ENCODE measurements at regions not wholly inside any gene's neighbourhood (a gene's known extent, or its start where the extent isn't known, plus 50 kb on each side); places are given as distances from the start of the nearest gene placed in this dataset.
A peak's percentile ranks its signal among the peaks of the same experiment; 100 is the strongest.

GRCh38 chr2:195356026-195356425 lies 301.0 kb upstream of the SLC39A10 start:
- H4K20me1 ChIP-seq (ENCODE audit: insufficient read depth, low read length), result no peaks in the 10 kb centered on the region
- H2AFZ ChIP-seq (ENCODE audit: insufficient read depth, low read depth, low read length, poor library complexity, severe bottlenecking), result no peak overlapping the region
- DNase-seq, result no peak
- intact Hi-C loops (cut with micrococcal nuclease), result no loop called here
- peaks cover 8 to 21% (median 13%) of the 10 kb centered on the region in 7 donors for H3K9me3 Mint-ChIP-seq
- peaks cover 4% of the 10 kb centered on the region for H3K4me1 Mint-ChIP-seq
- no peaks in the 10 kb centered on the region for H3K36me3 Mint-ChIP-seq
- H3K4me1 ChIP-seq (ENCODE audit: control insufficient read depth in 1 of 2, insufficient read depth in 2 of 2, low read length in 2 of 2), result no peaks in the 10 kb centered on the region
- no peak overlapping the region for H3K9ac ChIP-seq (ENCODE audit: insufficient read depth, low read length, poor library complexity, severe bottlenecking)
- H3K4me2 ChIP-seq (replicated peaks; ENCODE audit: extremely low read depth, low read length, poor library complexity, severe bottlenecking), result no peak overlapping the region
- no peak overlapping the region for H3K4me3 Mint-ChIP-seq
- peaks cover 0 to 3% of the 10 kb centered on the region in 2 donors for H3K9me3 ChIP-seq (replicated peaks in 1 of 2; ENCODE audit: control insufficient read depth in 1 of 2, insufficient read depth in 1 of 2, low read length in 2 of 2)
- no peak overlapping the region for H3K4me3 ChIP-seq (replicated peaks in 1 of 3; ENCODE audit: low read depth in 2 of 3, low read length in 3 of 3)
- H3K27me3 ChIP-seq (ENCODE audit: control insufficient read depth in 2 of 2, insufficient read depth in 2 of 2, low read length in 2 of 2), result no peaks in the 10 kb centered on the region
- H3K27me3 Mint-ChIP-seq (ENCODE audit: low read depth in 3 of 3), result peaks cover 0 to 3% (median 1%) of the 10 kb centered on the region in 3 donors
- no peak overlapping the region for H3K27ac ChIP-seq (ENCODE audit: low read depth in 1 of 2, low read length in 2 of 2)
- H3K36me3 ChIP-seq (replicated peaks in 1 of 2; ENCODE audit: control insufficient read depth in 1 of 2, insufficient read depth in 2 of 2, low read length in 2 of 2), result no peaks in the 10 kb centered on the region
- TF ChIP-seq, protein P1, sequence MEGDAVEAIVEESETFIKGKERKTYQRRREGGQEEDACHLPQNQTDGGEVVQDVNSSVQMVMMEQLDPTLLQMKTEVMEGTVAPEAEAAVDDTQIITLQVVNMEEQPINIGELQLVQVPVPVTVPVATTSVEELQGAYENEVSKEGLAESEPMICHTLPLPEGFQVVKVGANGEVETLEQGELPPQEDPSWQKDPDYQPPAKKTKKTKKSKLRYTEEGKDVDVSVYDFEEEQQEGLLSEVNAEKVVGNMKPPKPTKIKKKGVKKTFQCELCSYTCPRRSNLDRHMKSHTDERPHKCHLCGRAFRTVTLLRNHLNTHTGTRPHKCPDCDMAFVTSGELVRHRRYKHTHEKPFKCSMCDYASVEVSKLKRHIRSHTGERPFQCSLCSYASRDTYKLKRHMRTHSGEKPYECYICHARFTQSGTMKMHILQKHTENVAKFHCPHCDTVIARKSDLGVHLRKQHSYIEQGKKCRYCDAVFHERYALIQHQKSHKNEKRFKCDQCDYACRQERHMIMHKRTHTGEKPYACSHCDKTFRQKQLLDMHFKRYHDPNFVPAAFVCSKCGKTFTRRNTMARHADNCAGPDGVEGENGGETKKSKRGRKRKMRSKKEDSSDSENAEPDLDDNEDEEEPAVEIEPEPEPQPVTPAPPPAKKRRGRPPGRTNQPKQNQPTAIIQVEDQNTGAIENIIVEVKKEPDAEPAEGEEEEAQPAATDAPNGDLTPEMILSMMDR (IDR thresholded peaks at IDR 0.05), result no peak
- no peaks in the 10 kb centered on the region for H3K79me2 ChIP-seq (ENCODE audit: insufficient read depth, low read length)
- H3K27ac Mint-ChIP-seq, result no peak overlapping the region
- no CpG with 5 or more reads among the region's 1 CpG for WGBS (ENCODE audit: insufficient coverage)

GRCh38 chr2:195352581-195352980 lies 304.4 kb upstream of the SLC39A10 start:
- Mint-ChIP-seq H3K4me3 (no peak overlapping the region), H3K27me3 (ENCODE audit: low read depth in 3 of 3) (peaks cover 0 to 3% (median 0%) of the 10 kb centered on the region in 3 donors), H3K27ac (peak overlapping the region in 1 of 7 donors; percentile 4), H3K4me1 (peaks cover 4% of the 10 kb centered on the region), H3K9me3 (peaks cover 14 to 28% (median 19%) of the 10 kb centered on the region in 7 donors), H3K36me3 (no peaks in the 10 kb centered on the region)
- 83% methylated on average over 1 of the region's 5 CpGs for WGBS (ENCODE audit: insufficient coverage)
- no peak overlapping the region for H3K27ac ChIP-seq (ENCODE audit: low read depth in 1 of 2, low read length in 2 of 2)
- H3K27me3 ChIP-seq (ENCODE audit: control insufficient read depth in 2 of 2, insufficient read depth in 2 of 2, low read length in 2 of 2), result no peaks in the 10 kb centered on the region
- H3K4me3 ChIP-seq (replicated peaks in 1 of 3; ENCODE audit: low read depth in 2 of 3, low read length in 3 of 3), result no peak overlapping the region
- TF ChIP-seq, protein P1 (IDR thresholded peaks at IDR 0.05), result no peak
- peak; percentile 16 to 54 (median 24) for DNase-seq
- no peaks in the 10 kb centered on the region for H3K79me2 ChIP-seq (ENCODE audit: insufficient read depth, low read length)
- H3K4me1 ChIP-seq (ENCODE audit: control insufficient read depth in 1 of 2, insufficient read depth in 2 of 2, low read length in 2 of 2), result no peaks in the 10 kb centered on the region
- peaks cover 0 to 3% of the 10 kb centered on the region in 2 donors for H3K9me3 ChIP-seq (replicated peaks in 1 of 2; ENCODE audit: control insufficient read depth in 1 of 2, insufficient read depth in 1 of 2, low read length in 2 of 2)
- H3K9ac ChIP-seq (ENCODE audit: insufficient read depth, low read length, poor library complexity, severe bottlenecking), result no peak overlapping the region
- no peak overlapping the region for H2AFZ ChIP-seq (ENCODE audit: insufficient read depth, low read depth, low read length, poor library complexity, severe bottlenecking)
- no peaks in the 10 kb centered on the region for H4K20me1 ChIP-seq (ENCODE audit: insufficient read depth, low read length)
- intact Hi-C loops (cut with micrococcal nuclease), result no loop called here
- no peaks in the 10 kb centered on the region for H3K36me3 ChIP-seq (replicated peaks in 1 of 2; ENCODE audit: control insufficient read depth in 1 of 2, insufficient read depth in 2 of 2, low read length in 2 of 2)
- H3K4me2 ChIP-seq (replicated peaks; ENCODE audit: extremely low read depth, low read length, poor library complexity, severe bottlenecking), result no peak overlapping the region

Measured in CD14-positive monocyte (primary cell).